ENCODE measurements at regions not wholly inside any gene's neighbourhood (a gene's known extent, or its start where the extent isn't known, plus 50 kb on each side); places are given as distances from the start of the nearest gene placed in this dataset.

GRCh38 chr15:100818927-100819326, 60.7 kb upstream of the ALDH1A3 start:
- DNase-seq, result no peak

DNA sequence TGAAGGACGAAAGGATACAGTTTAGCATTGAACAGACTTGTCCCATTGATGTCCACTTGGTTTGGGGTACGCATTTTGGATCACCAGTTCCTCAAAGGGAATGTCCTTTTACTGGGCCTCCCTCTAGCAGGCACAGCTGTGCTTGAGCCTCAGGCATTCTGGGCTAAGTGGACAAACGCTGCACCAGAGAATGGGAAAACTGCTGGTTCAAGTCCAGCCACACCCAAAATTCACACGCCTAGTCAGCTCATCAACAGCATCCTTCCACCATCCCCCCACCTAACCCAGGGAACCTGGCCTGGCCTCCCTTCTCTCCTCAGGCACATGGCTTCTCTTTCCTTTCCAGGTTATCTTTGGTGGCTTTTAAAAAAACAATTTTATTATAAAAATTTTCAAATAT, 59.1 kb upstream of the ALDH1A3 start:
- no peak for DNase-seq

GRCh38 chr15:100821327-100821726, 58.3 kb upstream of the ALDH1A3 start:
- DNase-seq, result no peak

DNA sequence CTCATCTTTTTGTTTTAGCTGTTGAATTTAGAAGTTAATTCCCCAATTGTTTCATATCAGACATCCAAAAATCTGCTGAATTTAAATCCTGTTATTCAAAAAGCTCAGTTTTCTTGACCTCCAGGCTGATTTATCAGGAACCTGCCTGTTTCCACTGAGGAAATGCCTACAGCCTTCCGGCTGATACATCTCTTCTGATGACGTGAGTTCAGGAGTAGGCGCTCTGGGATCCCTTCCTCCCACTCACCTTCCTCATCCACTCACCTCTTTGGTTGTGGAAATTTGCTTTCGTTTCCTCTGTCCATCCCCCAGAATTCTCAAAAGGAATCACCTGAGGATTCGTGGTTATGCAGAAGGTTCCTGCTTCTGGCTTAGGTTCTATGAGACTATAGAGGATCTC, 55.4 kb upstream of the ALDH1A3 start:
- no peak for DNase-seq

- DNase-seq, result no peak
Observed at GRCh38 chr15:100829457-100829856, 50.2 kb upstream of the ALDH1A3 start.
